OCI-M2 (cell line): ENCODE measurements at regions not wholly inside any gene's neighbourhood (a gene's known extent, or its start where the extent isn't known, plus 50 kb on each side); places are given as distances from the start of the nearest gene placed in this dataset.
"Not testable (repeated sequence)": the region's sequence is repeated elsewhere in the genome, so short reads cannot be mapped to it uniquely, and the experiment has no call there.

Experiments
- DNase-seq: peaks from one replicate; lab custom pipeline; 2025; ENCODE audit not compliant: unreplicated experiment; lab: John Stamatoyannopoulos, UW

- no peak for DNase-seq
These were observed 169.6 kb downstream of the KCNS3 start for GRCh38 chr2:18047896-18048657.

GRCh38 chr2:18047213-18047611 is 168.7 kb downstream of the KCNS3 start:
- DNase-seq, result no peak

- DNase-seq, result no peak
These were observed 168.2 kb downstream of the KCNS3 start for GRCh38 chr2:18046558-18047212.

- DNase-seq, result no peak
These were observed 167.6 kb downstream of the KCNS3 start for GRCh38 chr2:18046017-18046416.

- DNase-seq, result no peak
These were observed 166.8 kb downstream of the KCNS3 start for GRCh38 chr2:18045230-18045629.

- not testable (repeated sequence) for DNase-seq
These were observed 138.9 kb downstream of the KCNS3 start for GRCh38 chr2:18017381-18017780.

- DNase-seq, result no peak
These were observed 131.4 kb downstream of the KCNS3 start for GRCh38 chr2:18009891-18010290.

GRCh38 chr2:18005411-18005810 is 126.9 kb downstream of the KCNS3 start:
- no peak for DNase-seq

- DNase-seq, result no peak
These were observed 123.2 kb downstream of the KCNS3 start for GRCh38 chr2:18001671-18002070.

- no peak for DNase-seq
These were observed 118.5 kb downstream of the KCNS3 start for GRCh38 chr2:17996978-17997377.

- no peak for DNase-seq
These were observed 117.1 kb downstream of the KCNS3 start for GRCh38 chr2:17995593-17995992.
